WTC11 (cell line): ENCODE measurements at regions not wholly inside any gene's neighbourhood (a gene's known extent, or its start where the extent isn't known, plus 50 kb on each side); places are given as distances from the start of the nearest gene placed in this dataset.

Experiments
- ATAC-seq: fragments of 200-7000 bp; cut with Tn5 transposase; 2 replicates; pipeline ENCODE4 v1.10.0; 2021; ENCODE audit warnings: mild to moderate bottlenecking, moderate library complexity
- CTCF ChIA-PET: fragments of 300-600 bp; sonication (Branson Sonifier 250); formaldehyde crosslinking; loops from one replicate; lab custom pipeline; 2021; ENCODE audit warnings: antibody characterized with exemption; lab: Charles Lee
- POLR2A ChIA-PET: fragments of 350-600 bp; sonication (Branson Sonifier 250); formaldehyde crosslinking; loops from one replicate; lab custom pipeline; 2021; ENCODE audit warnings: antibody characterized with exemption; lab: Charles Lee
- DNase-seq: peaks from one replicate; pipeline ENCODE4 v3.0.0; 2021; ENCODE audit warnings: low spot score
- H3K27ac Mint-ChIP-seq: 2 replicates; pipeline ENCODE4 v1.8.0; 2021; ENCODE audit warnings: mixed read lengths
- H3K27me3 Mint-ChIP-seq: 2 replicates; pipeline ENCODE4 v1.8.0; 2021; ENCODE audit warnings: low read depth, mild to moderate bottlenecking, moderate library complexity, mixed read lengths
- H3K36me3 Mint-ChIP-seq: 2 replicates; pipeline ENCODE4 v1.8.0; 2021; ENCODE audit warnings: mixed read lengths
- H3K4me1 Mint-ChIP-seq: 2 replicates; pipeline ENCODE4 v1.8.0; 2022; ENCODE audit warnings: mixed read lengths
- H3K4me3 Mint-ChIP-seq: 2 replicates; pipeline ENCODE4 v1.8.0; 2021; ENCODE audit warnings: mild to moderate bottlenecking, moderate library complexity, mixed read lengths
- H3K9me3 Mint-ChIP-seq: 2 replicates; pipeline ENCODE4 v1.8.0; 2021; ENCODE audit warnings: mixed read lengths
- ATF1 ChIP-seq: sonication (generic); formaldehyde crosslinking; IDR thresholded peaks from 2 replicates; pipeline ENCODE4 v1.8.1; 2023; ENCODE audit warnings: mild to moderate bottlenecking, moderate library complexity, missing genetic modification reagents
- ATF2 ChIP-seq: sonication (generic); formaldehyde crosslinking; IDR thresholded peaks from 2 replicates; pipeline ENCODE4 v1.8.1; 2022; ENCODE audit warnings: low read depth, missing genetic modification reagents, borderline replicate concordance
- CBFB ChIP-seq: sonication (generic); formaldehyde crosslinking; IDR thresholded peaks from 2 replicates; pipeline ENCODE4 v1.8.1; 2022; ENCODE audit warnings: mild to moderate bottlenecking, low read depth, missing genetic modification reagents
- CDX4 ChIP-seq: fragments of 250-450 bp; sonication (Bioruptor Pico); IDR thresholded peaks from 2 replicates; pipeline ENCODE4 v1.9.0; 2021; ENCODE audit warnings: moderate library complexity, mild to moderate bottlenecking, inconsistent platforms, borderline replicate concordance
- CREB1 ChIP-seq: sonication (generic); formaldehyde crosslinking; IDR thresholded peaks from 2 replicates; pipeline ENCODE4 v1.8.0; 2023; ENCODE audit warnings: mild to moderate bottlenecking, missing genetic modification reagents
- CREM ChIP-seq: sonication (generic); formaldehyde crosslinking; IDR thresholded peaks from 2 replicates; pipeline ENCODE4 v1.8.1; 2022; ENCODE audit warnings: mild to moderate bottlenecking, missing genetic modification reagents, moderate library complexity
- ESRRA ChIP-seq: sonication (generic); formaldehyde crosslinking; IDR thresholded peaks from 2 replicates; pipeline ENCODE4 v1.8.1; 2022; ENCODE audit warnings: mild to moderate bottlenecking, missing genetic modification reagents, borderline replicate concordance
- FOXJ3 ChIP-seq: sonication (generic); formaldehyde crosslinking; IDR thresholded peaks from 2 replicates; pipeline ENCODE4 v1.9.0; 2021; ENCODE audit warnings: missing genetic modification reagents, mild to moderate bottlenecking, borderline replicate concordance
- FOXK1 ChIP-seq: sonication (generic); formaldehyde crosslinking; IDR thresholded peaks from 2 replicates; pipeline ENCODE4 v1.8.0; 2022; ENCODE audit warnings: mild to moderate bottlenecking, moderate library complexity, missing genetic modification reagents
- GABPB1 ChIP-seq: sonication (generic); formaldehyde crosslinking; IDR thresholded peaks from 2 replicates; pipeline ENCODE4 v1.8.1; 2023; ENCODE audit warnings: mild to moderate bottlenecking, missing genetic modification reagents
- JAZF1 ChIP-seq: fragments of 250-450 bp; sonication (Bioruptor Pico); IDR thresholded peaks from 2 replicates; pipeline ENCODE4 v1.9.0; 2021; ENCODE audit warnings: moderate library complexity, mild to moderate bottlenecking, inconsistent platforms
- NFE2L1 ChIP-seq: sonication (generic); formaldehyde crosslinking; IDR thresholded peaks from 2 replicates; pipeline ENCODE4 v1.8.1; 2023; ENCODE audit warnings: missing genetic modification reagents
- NR1H2 ChIP-seq: sonication (generic); formaldehyde crosslinking; IDR thresholded peaks from 2 replicates; pipeline ENCODE4 v1.9.0; 2021; ENCODE audit warnings: mild to moderate bottlenecking, moderate library complexity, missing genetic modification reagents
- NR3C1 ChIP-seq: sonication (generic); formaldehyde crosslinking; conservative IDR thresholded peaks from 2 replicates; pipeline ENCODE4 v1.8.1; 2023; ENCODE audit warnings: low read depth, mild to moderate bottlenecking, missing genetic modification reagents
- PRRX2 ChIP-seq: fragments of 250-450 bp; sonication (Bioruptor Pico); IDR thresholded peaks from 2 replicates; pipeline ENCODE4 v1.8.0; 2021; ENCODE audit warnings: mild to moderate bottlenecking
- RELA ChIP-seq: sonication (generic); formaldehyde crosslinking; IDR thresholded peaks from 2 replicates; pipeline ENCODE4 v1.8.1; 2022; ENCODE audit warnings: missing genetic modification reagents, mild to moderate bottlenecking, borderline replicate concordance
- SMAD3 ChIP-seq: sonication (generic); formaldehyde crosslinking; IDR thresholded peaks from 2 replicates; pipeline ENCODE4 v1.8.0; 2022; ENCODE audit warnings: missing genetic modification reagents, mild to moderate bottlenecking, borderline replicate concordance
- TEAD4 ChIP-seq: sonication (generic); formaldehyde crosslinking; IDR thresholded peaks from 2 replicates; pipeline ENCODE4 v1.8.0; 2022; ENCODE audit warnings: mild to moderate bottlenecking, missing genetic modification reagents
- ZMAT4 ChIP-seq: fragments of 250-450 bp; sonication (Bioruptor Pico); IDR thresholded peaks from 2 replicates; pipeline ENCODE4 v1.9.0; 2021; ENCODE audit warnings: mild to moderate bottlenecking
- ZNF138 ChIP-seq: sonication (generic); formaldehyde crosslinking; conservative IDR thresholded peaks from 2 replicates; pipeline ENCODE4 v1.8.1; 2022; ENCODE audit warnings: mild to moderate bottlenecking, moderate library complexity, missing genetic modification reagents
- ZNF219 ChIP-seq: sonication (generic); formaldehyde crosslinking; IDR thresholded peaks from 2 replicates; pipeline ENCODE4 v1.8.0; 2023; ENCODE audit warnings: missing genetic modification reagents, mild to moderate bottlenecking, borderline replicate concordance
- ZNF263 ChIP-seq: sonication (generic); formaldehyde crosslinking; IDR thresholded peaks from 2 replicates; pipeline ENCODE4 v1.8.1; 2022; ENCODE audit warnings: low read depth, mild to moderate bottlenecking, moderate library complexity, missing genetic modification reagents
- ZNF671 ChIP-seq: fragments of 250-450 bp; sonication (Bioruptor Pico); IDR thresholded peaks from 2 replicates; pipeline ENCODE4 v1.8.0; 2021; ENCODE audit warnings: mild to moderate bottlenecking
- TF ChIP-seq, protein P1 (sequence below): sonication (generic); formaldehyde crosslinking; IDR thresholded peaks from 2 replicates; pipeline ENCODE4 v1.8.0; 2022; ENCODE audit warnings: mild to moderate bottlenecking, missing genetic modification reagents
- TF ChIP-seq, protein P2 (sequence below): fragments of 250-450 bp; sonication (Bioruptor Pico); IDR thresholded peaks from 2 replicates; pipeline ENCODE4 v2.1.2; 2022; ENCODE audit warnings: mild to moderate bottlenecking, moderate library complexity
- TF ChIP-seq, protein P3 (sequence below): sonication (generic); formaldehyde crosslinking; IDR thresholded peaks from 2 replicates; pipeline ENCODE4 v1.8.0; 2022; ENCODE audit warnings: missing genetic modification reagents

DNA sequence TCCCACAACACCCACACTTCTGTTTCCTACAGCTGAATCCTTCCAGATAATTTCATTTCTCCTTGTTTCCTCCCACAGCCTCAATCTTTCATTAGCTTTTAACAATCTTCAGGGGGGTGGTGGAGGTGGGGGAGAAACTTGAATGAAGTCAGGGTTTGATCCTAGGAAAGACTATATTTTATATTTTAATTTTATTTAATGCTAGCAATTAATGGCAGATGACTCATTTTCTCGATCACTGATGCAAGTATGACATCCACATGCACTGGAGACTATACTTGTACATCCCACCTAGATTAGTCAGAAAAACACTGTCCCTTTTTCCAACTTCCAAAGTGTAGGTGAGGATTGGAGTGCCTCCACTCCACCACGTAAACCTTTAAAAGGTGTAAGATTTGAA lies 1181.3 kb upstream of the AUTS2 start:
- H3K9me3 Mint-ChIP-seq, result peaks cover 37% of the 10 kb centered on the region
- no peaks in the 10 kb centered on the region for H3K27me3 Mint-ChIP-seq
- POLR2A ChIA-PET, result no interaction called here

DNA sequence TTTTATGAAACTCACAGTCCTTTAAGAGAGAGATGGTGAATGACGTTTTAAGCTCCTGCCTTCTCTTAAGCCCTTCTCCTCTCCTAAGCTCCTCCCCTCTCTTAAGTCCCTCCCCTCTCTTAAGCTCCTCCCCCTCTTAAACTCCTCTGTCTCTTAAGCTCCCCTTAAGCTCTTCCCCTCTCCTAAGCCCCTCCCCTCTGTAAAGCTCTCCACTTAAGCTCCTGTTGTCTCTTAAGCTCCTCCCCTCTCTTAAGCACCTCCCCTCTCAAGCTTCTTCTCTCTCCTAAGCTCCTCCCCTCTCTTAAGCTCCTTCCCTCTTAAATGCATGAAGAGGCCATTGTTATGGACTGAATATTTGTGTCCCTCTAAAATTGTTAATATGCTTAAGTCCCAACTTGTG lies 1180.6 kb upstream of the AUTS2 start:
- no peaks in the 10 kb centered on the region for H3K4me1 Mint-ChIP-seq
- H3K36me3 Mint-ChIP-seq, result peaks cover 12% of the 10 kb centered on the region
- POLR2A ChIA-PET, result no interaction called here
- TF ChIP-seq CDX4 (CRISPR knock-in tag) (no peak), ZNF219 (no peak), ZNF138 (CRISPR knock-in tag) (no peak), NR1H2 (CRISPR knock-in tag) (no peak), CBFB (no peak), CREB1 (no peak)
- H3K27me3 Mint-ChIP-seq, result no peaks in the 10 kb centered on the region
- H3K27ac Mint-ChIP-seq, result no peak overlapping the region
- DNase-seq (no peak), ATAC-seq (peak; percentile 83)
- no peak overlapping the region for H3K4me3 Mint-ChIP-seq
- CTCF ChIA-PET, result no interaction called here
- H3K9me3 Mint-ChIP-seq, result peaks cover 33% of the 10 kb centered on the region

More for the DNA sequence above, 1181.3 kb upstream of the AUTS2 start:
- H3K27ac Mint-ChIP-seq, result no peak overlapping the region
- H3K36me3 Mint-ChIP-seq, result peaks cover 16% of the 10 kb centered on the region
- H3K4me1 Mint-ChIP-seq, result peaks cover 4% of the 10 kb centered on the region
- DNase-seq (no peak), ATAC-seq (no peak)
- TF ChIP-seq GABPB1 (CRISPR knock-in tag) (no peak), NR3C1 (no peak), ATF1 (CRISPR knock-in tag) (no peak), CREM (CRISPR knock-in tag) (no peak), ZNF263 (no peak), NFE2L1 (CRISPR knock-in tag) (no peak), ESRRA (CRISPR knock-in tag) (no peak), ZNF671 (no peak), JAZF1 (CRISPR knock-in tag) (no peak), TEAD4 (CRISPR knock-in tag) (no peak), PRRX2 (CRISPR knock-in tag) (no peak), RELA (CRISPR knock-in tag) (no peak), FOXJ3 (CRISPR knock-in tag) (no peak), FOXK1 (no peak), ZMAT4 (CRISPR knock-in tag) (no peak), ATF2 (CRISPR knock-in tag) (no peak), SMAD3 (CRISPR knock-in tag) (no peak)
- TF ChIP-seq, protein P1, sequence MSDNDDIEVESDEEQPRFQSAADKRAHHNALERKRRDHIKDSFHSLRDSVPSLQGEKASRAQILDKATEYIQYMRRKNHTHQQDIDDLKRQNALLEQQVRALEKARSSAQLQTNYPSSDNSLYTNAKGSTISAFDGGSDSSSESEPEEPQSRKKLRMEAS, result no peak
- TF ChIP-seq, protein P2, sequence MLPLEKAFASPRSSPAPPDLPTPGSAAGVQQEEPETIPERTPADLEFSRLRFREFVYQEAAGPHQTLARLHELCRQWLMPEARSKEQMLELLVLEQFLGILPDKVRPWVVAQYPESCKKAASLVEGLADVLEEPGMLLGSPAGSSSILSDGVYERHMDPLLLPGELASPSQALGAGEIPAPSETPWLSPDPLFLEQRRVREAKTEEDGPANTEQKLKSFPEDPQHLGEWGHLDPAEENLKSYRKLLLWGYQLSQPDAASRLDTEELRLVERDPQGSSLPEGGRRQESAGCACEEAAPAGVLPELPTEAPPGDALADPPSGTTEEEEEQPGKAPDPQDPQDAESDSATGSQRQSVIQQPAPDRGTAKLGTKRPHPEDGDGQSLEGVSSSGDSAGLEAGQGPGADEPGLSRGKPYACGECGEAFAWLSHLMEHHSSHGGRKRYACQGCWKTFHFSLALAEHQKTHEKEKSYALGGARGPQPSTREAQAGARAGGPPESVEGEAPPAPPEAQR (CRISPR knock-in tag), result no peak
- TF ChIP-seq, protein P3, sequence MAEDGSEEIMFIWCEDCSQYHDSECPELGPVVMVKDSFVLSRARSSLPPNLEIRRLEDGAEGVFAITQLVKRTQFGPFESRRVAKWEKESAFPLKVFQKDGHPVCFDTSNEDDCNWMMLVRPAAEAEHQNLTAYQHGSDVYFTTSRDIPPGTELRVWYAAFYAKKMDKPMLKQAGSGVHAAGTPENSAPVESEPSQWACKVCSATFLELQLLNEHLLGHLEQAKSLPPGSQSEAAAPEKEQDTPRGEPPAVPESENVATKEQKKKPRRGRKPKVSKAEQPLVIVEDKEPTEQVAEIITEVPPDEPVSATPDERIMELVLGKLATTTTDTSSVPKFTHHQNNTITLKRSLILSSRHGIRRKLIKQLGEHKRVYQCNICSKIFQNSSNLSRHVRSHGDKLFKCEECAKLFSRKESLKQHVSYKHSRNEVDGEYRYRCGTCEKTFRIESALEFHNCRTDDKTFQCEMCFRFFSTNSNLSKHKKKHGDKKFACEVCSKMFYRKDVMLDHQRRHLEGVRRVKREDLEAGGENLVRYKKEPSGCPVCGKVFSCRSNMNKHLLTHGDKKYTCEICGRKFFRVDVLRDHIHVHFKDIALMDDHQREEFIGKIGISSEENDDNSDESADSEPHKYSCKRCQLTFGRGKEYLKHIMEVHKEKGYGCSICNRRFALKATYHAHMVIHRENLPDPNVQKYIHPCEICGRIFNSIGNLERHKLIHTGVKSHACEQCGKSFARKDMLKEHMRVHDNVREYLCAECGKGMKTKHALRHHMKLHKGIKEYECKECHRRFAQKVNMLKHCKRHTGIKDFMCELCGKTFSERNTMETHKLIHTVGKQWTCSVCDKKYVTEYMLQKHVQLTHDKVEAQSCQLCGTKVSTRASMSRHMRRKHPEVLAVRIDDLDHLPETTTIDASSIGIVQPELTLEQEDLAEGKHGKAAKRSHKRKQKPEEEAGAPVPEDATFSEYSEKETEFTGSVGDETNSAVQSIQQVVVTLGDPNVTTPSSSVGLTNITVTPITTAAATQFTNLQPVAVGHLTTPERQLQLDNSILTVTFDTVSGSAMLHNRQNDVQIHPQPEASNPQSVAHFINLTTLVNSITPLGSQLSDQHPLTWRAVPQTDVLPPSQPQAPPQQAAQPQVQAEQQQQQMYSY (CRISPR knock-in tag), result no peak
- no peak overlapping the region for H3K4me3 Mint-ChIP-seq
- CTCF ChIA-PET, result interaction anchor here (0.9 kb wide), 1 partner anchor 240 kb away, joined by 3 read pairs; no protein-coding TSS in a partner anchor
